Memory B cell (primary cell): ENCODE measurements at regions not wholly inside any gene's neighbourhood (a gene's known extent, or its start where the extent isn't known, plus 50 kb on each side); places are given as distances from the start of the nearest gene placed in this dataset.

Source experiments
- ATAC-seq: fragments of 150-1000 bp; cut with Tn5 transposase; 2 replicates; pipeline ENCODE4 v1.10.0; 2021; ENCODE audit warnings: low read depth, mild to moderate bottlenecking, moderate library complexity
- DNase-seq, 2 donors: peaks; one replicate each; pipeline ENCODE4 v3.0.0; 2022; ENCODE audit warnings: low spot score in 2 of 2
- H3K27ac Mint-ChIP-seq: one replicate; pipeline ENCODE4 v1.8.0; 2022; ENCODE audit warnings: mild to moderate bottlenecking, moderate library complexity, mixed read lengths
- H3K27me3 Mint-ChIP-seq: one replicate; pipeline ENCODE4 v1.8.0; 2022; ENCODE audit warnings: mixed read lengths
- H3K36me3 Mint-ChIP-seq: one replicate; pipeline ENCODE4 v1.8.0; 2022; ENCODE audit warnings: mild to moderate bottlenecking, mixed read lengths
- H3K4me1 Mint-ChIP-seq: one replicate; pipeline ENCODE4 v1.8.0; 2022; ENCODE audit warnings: mixed read lengths
- H3K4me3 Mint-ChIP-seq: one replicate; pipeline ENCODE4 v1.8.0; 2022; ENCODE audit warnings: mild to moderate bottlenecking, moderate library complexity, mixed read lengths
- H3K9me3 Mint-ChIP-seq: one replicate; pipeline ENCODE4 v1.8.0; 2022; ENCODE audit warnings: mixed read lengths

GRCh38 chr7:21251151-21251800, 176.6 kb upstream of the SP4 start:
- Mint-ChIP-seq H3K4me3 (no peak overlapping the region), H3K4me1 (peaks cover 2% of the 10 kb centered on the region), H3K27ac (no peak overlapping the region), H3K36me3 (no peaks in the 10 kb centered on the region), H3K9me3 (no peaks in the 10 kb centered on the region), H3K27me3 (peaks cover 12% of the 10 kb centered on the region)
- no peak for ATAC-seq
- DNase-seq, result no peak

GRCh38 chr7:21253740-21254687, 173.9 kb upstream of the SP4 start:
- ATAC-seq (peak; percentile 69), DNase-seq (peak; percentile 14 to 27)
- no peaks in the 10 kb centered on the region for H3K9me3 Mint-ChIP-seq
- H3K36me3 Mint-ChIP-seq, result no peaks in the 10 kb centered on the region
- peaks cover 2% of the 10 kb centered on the region for H3K4me1 Mint-ChIP-seq
- H3K27ac Mint-ChIP-seq, result no peak overlapping the region
- no peak overlapping the region for H3K4me3 Mint-ChIP-seq
- peaks cover 12% of the 10 kb centered on the region for H3K27me3 Mint-ChIP-seq

GRCh38 chr7:21256310-21256877, 171.5 kb upstream of the SP4 start:
- DNase-seq (peak in 1 of 2 donors; percentile 13), ATAC-seq (no peak)
- Mint-ChIP-seq H3K27ac (no peak overlapping the region), H3K27me3 (peaks cover 10% of the 10 kb centered on the region), H3K4me1 (peaks cover 3% of the 10 kb centered on the region), H3K36me3 (no peaks in the 10 kb centered on the region), H3K9me3 (no peaks in the 10 kb centered on the region), H3K4me3 (no peak overlapping the region)

GRCh38 chr7:21260939-21261338, 166.9 kb upstream of the SP4 start:
- Mint-ChIP-seq H3K27me3 (no peaks in the 10 kb centered on the region), H3K4me1 (peaks cover 10% of the 10 kb centered on the region)

GRCh38 chr7:21261627-21262594, 166.0 kb upstream of the SP4 start:
- DNase-seq (peak; percentile 43 to 49), ATAC-seq (peak; percentile 96)
- Mint-ChIP-seq H3K9me3 (no peaks in the 10 kb centered on the region), H3K4me1 (peaks cover 10% of the 10 kb centered on the region), H3K36me3 (no peaks in the 10 kb centered on the region), H3K4me3 (no peak overlapping the region), H3K27me3 (no peaks in the 10 kb centered on the region), H3K27ac (no peak overlapping the region)

More at GRCh38 chr7:21260939-21261338, 166.9 kb upstream of the SP4 start:
- H3K36me3 Mint-ChIP-seq, result no peaks in the 10 kb centered on the region
- DNase-seq (no peak), ATAC-seq (no peak)
- no peaks in the 10 kb centered on the region for H3K9me3 Mint-ChIP-seq
- H3K4me3 Mint-ChIP-seq, result no peak overlapping the region
- no peak overlapping the region for H3K27ac Mint-ChIP-seq

- ATAC-seq, result no peak
- DNase-seq, result no peak
- Mint-ChIP-seq H3K4me3 (no peak overlapping the region), H3K9me3 (no peaks in the 10 kb centered on the region), H3K27ac (no peak overlapping the region), H3K4me1 (no peaks in the 10 kb centered on the region), H3K27me3 (no peaks in the 10 kb centered on the region), H3K36me3 (no peaks in the 10 kb centered on the region)
Measured at GRCh38 chr7:21269021-21269420, 158.9 kb upstream of the SP4 start.

GRCh38 chr7:21276471-21277035, 151.3 kb upstream of the SP4 start:
- no peak overlapping the region for H3K4me3 Mint-ChIP-seq
- peaks cover 5% of the 10 kb centered on the region for H3K9me3 Mint-ChIP-seq
- H3K36me3 Mint-ChIP-seq, result no peaks in the 10 kb centered on the region
- H3K4me1 Mint-ChIP-seq, result peaks cover 4% of the 10 kb centered on the region
- ATAC-seq (no peak), DNase-seq (no peak)
- H3K27ac Mint-ChIP-seq, result no peak overlapping the region
- H3K27me3 Mint-ChIP-seq, result no peaks in the 10 kb centered on the region

- Mint-ChIP-seq H3K27ac (no peak overlapping the region), H3K36me3 (no peaks in the 10 kb centered on the region), H3K9me3 (peaks cover 5% of the 10 kb centered on the region), H3K4me3 (no peak overlapping the region), H3K27me3 (no peaks in the 10 kb centered on the region), H3K4me1 (peaks cover 6% of the 10 kb centered on the region)
- no peak for ATAC-seq
- DNase-seq, result no peak
Measured at GRCh38 chr7:21278944-21279343, 148.9 kb upstream of the SP4 start.

GRCh38 chr7:21281193-21281592, 146.7 kb upstream of the SP4 start:
- Mint-ChIP-seq H3K27me3 (no peaks in the 10 kb centered on the region), H3K4me1 (peaks cover 6% of the 10 kb centered on the region), H3K27ac (no peak overlapping the region)

GRCh38 chr7:21293771-21294170, 134.1 kb upstream of the SP4 start:
- Mint-ChIP-seq H3K4me1 (peaks cover 6% of the 10 kb centered on the region), H3K9me3 (peaks cover 1% of the 10 kb centered on the region), H3K36me3 (no peaks in the 10 kb centered on the region), H3K27ac (no peak overlapping the region), H3K4me3 (no peak overlapping the region), H3K27me3 (no peaks in the 10 kb centered on the region)
- ATAC-seq, result no peak
- DNase-seq, result no peak

More at GRCh38 chr7:21281193-21281592, 146.7 kb upstream of the SP4 start:
- Mint-ChIP-seq H3K9me3 (peaks cover 5% of the 10 kb centered on the region), H3K36me3 (no peaks in the 10 kb centered on the region), H3K4me3 (no peak overlapping the region)
- DNase-seq, result no peak
- ATAC-seq, result no peak

GRCh38 chr7:21299766-21300165, 128.1 kb upstream of the SP4 start:
- peaks cover 2% of the 10 kb centered on the region for H3K4me1 Mint-ChIP-seq
- no peak overlapping the region for H3K4me3 Mint-ChIP-seq
- H3K36me3 Mint-ChIP-seq, result no peaks in the 10 kb centered on the region
- H3K27me3 Mint-ChIP-seq, result no peaks in the 10 kb centered on the region
- no peak for DNase-seq
- no peak for ATAC-seq
- H3K9me3 Mint-ChIP-seq, result no peaks in the 10 kb centered on the region
- H3K27ac Mint-ChIP-seq, result no peak overlapping the region

GRCh38 chr7:21300692-21301091, 127.2 kb upstream of the SP4 start:
- H3K27ac Mint-ChIP-seq, result no peak overlapping the region
- no peaks in the 10 kb centered on the region for H3K4me1 Mint-ChIP-seq
- DNase-seq (no peak), ATAC-seq (no peak)
- no peaks in the 10 kb centered on the region for H3K36me3 Mint-ChIP-seq
- no peak overlapping the region for H3K4me3 Mint-ChIP-seq
- no peaks in the 10 kb centered on the region for H3K9me3 Mint-ChIP-seq
- no peaks in the 10 kb centered on the region for H3K27me3 Mint-ChIP-seq

- Mint-ChIP-seq H3K4me3 (no peak overlapping the region), H3K9me3 (peaks cover 6% of the 10 kb centered on the region)
Measured at GRCh38 chr7:21304808-21305375, 123.0 kb upstream of the SP4 start.

More at GRCh38 chr7:21304808-21305375, 123.0 kb upstream of the SP4 start:
- Mint-ChIP-seq H3K4me1 (no peaks in the 10 kb centered on the region), H3K36me3 (peaks cover 5% of the 10 kb centered on the region), H3K27me3 (no peaks in the 10 kb centered on the region), H3K27ac (no peak overlapping the region)
- DNase-seq (no peak), ATAC-seq (no peak)
